DND-41 (cell line): ENCODE measurements at regions not wholly inside any gene's neighbourhood (a gene's known extent, or its start where the extent isn't known, plus 50 kb on each side); places are given as distances from the start of the nearest gene placed in this dataset.
"Not testable (repeated sequence)": the region's sequence is repeated elsewhere in the genome, so short reads cannot be mapped to it uniquely, and the experiment has no call there.

Experiments used
- ATAC-seq: fragments of 200-7000 bp; cut with Tn5 transposase; 3 replicates; pipeline ENCODE4 v1.9.1; 2021; ENCODE audit warnings: low read depth; ENCODE audit not compliant: insufficient read depth
- DNase-seq: peaks from one replicate; pipeline ENCODE4 v3.0.0-alpha.2; 2020
- H2AFZ ChIP-seq: 2 replicates; pipeline ENCODE4 v1.6.0; 2012; ENCODE audit warnings: low read depth, low read length
- H3K27ac ChIP-seq: 2 replicates; pipeline ENCODE4 v1.5.1; 2012; ENCODE audit warnings: low read length, inconsistent platforms
- H3K27me3 ChIP-seq: fragments of 200-600 bp; sonication (generic); 2 replicates; pipeline ENCODE4 v1.6.0; 2012; ENCODE audit warnings: low read length, mild to moderate bottlenecking, inconsistent platforms; ENCODE audit not compliant: insufficient read depth, poor library complexity
- H3K36me3 ChIP-seq: 2 replicates; pipeline ENCODE4 v1.5.1; 2012; ENCODE audit warnings: low read length, inconsistent platforms; ENCODE audit not compliant: insufficient read depth
- H3K4me1 ChIP-seq: 2 replicates; pipeline ENCODE4 v1.5.1; 2012; ENCODE audit warnings: mild to moderate bottlenecking, low read length; ENCODE audit not compliant: insufficient read depth
- H3K4me2 ChIP-seq: 2 replicates; pipeline ENCODE4 v1.6.0; 2012; ENCODE audit warnings: mild to moderate bottlenecking, moderate library complexity, low read length, inconsistent platforms; ENCODE audit not compliant: insufficient read depth
- H3K4me3 ChIP-seq, 2 experiments: fragments of 200-600 bp in 1 of 2; shearing (Covaris generic) in 1 of 2; 2 replicates each; pipeline ENCODE4 v1.5.1; 2012 to 2016; ENCODE audit warnings: inconsistent platforms in 2 of 2, low read length in 2 of 2, mild to moderate bottlenecking in 2 of 2, low read depth in 1 of 2, moderate library complexity in 1 of 2
- H3K79me2 ChIP-seq: 2 replicates; pipeline ENCODE4 v1.6.0; 2012; ENCODE audit warnings: low read length, inconsistent platforms; ENCODE audit not compliant: insufficient read depth
- H3K9ac ChIP-seq: 2 replicates; pipeline ENCODE4 v1.6.0; 2012; ENCODE audit warnings: low read depth, mild to moderate bottlenecking, inconsistent platforms, low read length, moderate library complexity
- H3K9me3 ChIP-seq: 2 replicates; pipeline ENCODE4 v1.5.1; 2012; ENCODE audit warnings: low read length, moderate library complexity, mild to moderate bottlenecking, inconsistent platforms; ENCODE audit not compliant: insufficient read depth, severe bottlenecking
- H4K20me1 ChIP-seq: 2 replicates; pipeline ENCODE4 v1.6.0; 2012; ENCODE audit warnings: low read length; ENCODE audit not compliant: insufficient read depth
- CTCF ChIP-seq: IDR thresholded peaks from 2 replicates; pipeline ENCODE4 v1.5.1; 2012; ENCODE audit warnings: borderline replicate concordance, low read length, moderate library complexity, mild to moderate bottlenecking; ENCODE audit not compliant: poor library complexity, severe bottlenecking; ENCODE audit errors: extremely low read depth
- EZH2 ChIP-seq: IDR thresholded peaks from 3 replicates; pipeline ENCODE4 v1.6.1; 2012; ENCODE audit warnings: borderline replicate concordance, low read depth, mild to moderate bottlenecking, moderate library complexity, low read length, inconsistent platforms; ENCODE audit not compliant: severe bottlenecking

- no peaks in the 10 kb centered on the region for H3K79me2 ChIP-seq
- no peaks in the 10 kb centered on the region for H3K9me3 ChIP-seq
- no peak overlapping the region for H3K4me2 ChIP-seq
- no peak overlapping the region for H2AFZ ChIP-seq
- no peak for TF ChIP-seq CTCF
- TF ChIP-seq EZH2: no peak
- no peak overlapping the region for H3K4me3 ChIP-seq
- ATAC-seq: no peak
- H4K20me1 ChIP-seq: no peaks in the 10 kb centered on the region
- H3K9ac ChIP-seq: no peak overlapping the region
- no peak overlapping the region for H3K27ac ChIP-seq
- H3K4me1 ChIP-seq: no peaks in the 10 kb centered on the region
- H3K36me3 ChIP-seq: no peaks in the 10 kb centered on the region
- H3K27me3 ChIP-seq: no peaks in the 10 kb centered on the region
- DNase-seq: no peak
Measured at GRCh38 chr1:60847855-60848582, 234.3 kb upstream of the NFIA start.

GRCh38 chr1:60847391-60847790 is 235.0 kb upstream of the NFIA start:
- Histone ChIP-seq H2AFZ (no peak overlapping the region), H3K4me1 (no peaks in the 10 kb centered on the region), H3K4me2 (no peak overlapping the region), H4K20me1 (no peaks in the 10 kb centered on the region), H3K79me2 (no peaks in the 10 kb centered on the region), H3K36me3 (no peaks in the 10 kb centered on the region), H3K4me3 (no peak overlapping the region), H3K9ac (no peak overlapping the region), H3K9me3 (no peaks in the 10 kb centered on the region), H3K27me3 (no peaks in the 10 kb centered on the region), H3K27ac (no peak overlapping the region)
- DNase-seq (no peak), ATAC-seq (no peak)
- no peak for TF ChIP-seq EZH2
- no peak for TF ChIP-seq CTCF

- not testable (repeated sequence) for H3K27me3 ChIP-seq, H3K9ac ChIP-seq, H2AFZ ChIP-seq, DNase-seq, H3K4me1 ChIP-seq, H3K9me3 ChIP-seq, H3K79me2 ChIP-seq, H4K20me1 ChIP-seq, H3K27ac ChIP-seq, H3K4me2 ChIP-seq, H3K4me3 ChIP-seq, H3K36me3 ChIP-seq, ATAC-seq
Measured at GRCh38 chr1:60845659-60846058, 236.7 kb upstream of the NFIA start.

- Histone ChIP-seq H3K4me2 (no peak overlapping the region), H3K9ac (no peak overlapping the region), H3K4me3 (no peak overlapping the region), H4K20me1 (no peaks in the 10 kb centered on the region), H3K4me1 (no peaks in the 10 kb centered on the region), H3K27me3 (no peaks in the 10 kb centered on the region), H3K27ac (no peak overlapping the region), H3K79me2 (no peaks in the 10 kb centered on the region), H3K36me3 (no peaks in the 10 kb centered on the region), H2AFZ (no peak overlapping the region), H3K9me3 (no peaks in the 10 kb centered on the region)
- DNase-seq (no peak), ATAC-seq (no peak)
- TF ChIP-seq EZH2 (no peak), CTCF (no peak)
Measured at GRCh38 chr1:60842304-60842703, 240.1 kb upstream of the NFIA start.
